GM12878 (cell line): ENCODE measurements at regions not wholly inside any gene's neighbourhood (a gene's known extent, or its start where the extent isn't known, plus 50 kb on each side); places are given as distances from the start of the nearest gene placed in this dataset.

Experiments
- BHLHE40 ChIP-seq, 2 experiments: fragments of 450-650 bp in 1 of 2; IDR thresholded peaks; 2 replicates each; pipeline ENCODE4 v1.6.1; 2011 to 2017; ENCODE audit warnings: low read depth in 2 of 2, borderline replicate concordance in 1 of 2, improper control_type of control experiment in 1 of 2, low read length in 1 of 2, mild to moderate bottlenecking in 1 of 2
- CEBPB ChIP-seq, 2 experiments: fragments of 150-350 bp in 1 of 2; IDR thresholded peaks; 2 replicates each; pipeline ENCODE4 v1.6.1; 2012 to 2014; ENCODE audit warnings: low read depth in 2 of 2, low read length in 2 of 2, borderline replicate concordance in 1 of 2, inconsistent platforms in 1 of 2
- CHD2 ChIP-seq: IDR thresholded peaks from 2 replicates; pipeline ENCODE4 v1.6.1; 2011; ENCODE audit warnings: low read depth, low read length, improper control_type of control experiment, borderline replicate concordance
- MTA3 ChIP-seq: IDR thresholded peaks from 2 replicates; pipeline ENCODE4 v1.6.1; 2012; ENCODE audit warnings: low read length, inconsistent platforms, borderline replicate concordance
- RELA ChIP-seq: fragments of 450-650 bp; IDR thresholded peaks from 2 replicates; pipeline ENCODE4 v1.8.0; 2014; ENCODE audit warnings: borderline replicate concordance; ENCODE audit not compliant: partially characterized antibody
- RUNX3 ChIP-seq: IDR thresholded peaks from 2 replicates; pipeline ENCODE4 v1.6.1; 2012; ENCODE audit warnings: low read length, inconsistent platforms
- SUZ12 ChIP-seq: fragments of 200-600 bp; sonication (generic); IDR thresholded peaks from one replicate; pipeline ENCODE4 v1.6.1; 2018; ENCODE audit warnings: antibody characterized with exemption, mild to moderate bottlenecking; ENCODE audit not compliant: unreplicated experiment
- ZNF274 ChIP-seq: IDR thresholded peaks from one replicate; pipeline ENCODE4 v1.8.0; 2011; ENCODE audit not compliant: insufficient read length, insufficient read depth
- TF ChIP-seq, protein P1 (sequence below): IDR thresholded peaks from 2 replicates; pipeline ENCODE4 v1.6.1; 2011; ENCODE audit warnings: low read depth, low read length, improper control_type of control experiment, borderline replicate concordance
- TF ChIP-seq, protein P2 (sequence below): fragments of 450-650 bp; IDR thresholded peaks from 2 replicates; pipeline ENCODE4 v1.6.1; 2017; ENCODE audit warnings: mild to moderate bottlenecking
- TF ChIP-seq, protein P3 (sequence below): fragments of 450-650 bp; IDR thresholded peaks from 2 replicates; pipeline ENCODE4 v1.6.1; 2018; ENCODE audit warnings: borderline replicate concordance, mild to moderate bottlenecking; ENCODE audit not compliant: partially characterized antibody
- TF ChIP-seq, protein P4 (sequence below): fragments of 450-650 bp; IDR thresholded peaks from 2 replicates; pipeline ENCODE4 v1.6.1; 2014; ENCODE audit warnings: mild to moderate bottlenecking
- TF ChIP-seq, protein P5 (sequence below): IDR thresholded peaks from 2 replicates; pipeline ENCODE4 v1.6.1; 2012; ENCODE audit warnings: low read depth, low read length, improper control_type of control experiment
- TF ChIP-seq, protein P6 (sequence below): fragments of 150-350 bp; IDR thresholded peaks from 2 replicates; pipeline ENCODE4 v1.6.1; 2016; ENCODE audit warnings: low read depth, low read length
- TF ChIP-seq, protein P7 (sequence below): IDR thresholded peaks from 2 replicates; pipeline ENCODE4 v1.6.1; 2012; ENCODE audit warnings: low read length, inconsistent platforms

DNA sequence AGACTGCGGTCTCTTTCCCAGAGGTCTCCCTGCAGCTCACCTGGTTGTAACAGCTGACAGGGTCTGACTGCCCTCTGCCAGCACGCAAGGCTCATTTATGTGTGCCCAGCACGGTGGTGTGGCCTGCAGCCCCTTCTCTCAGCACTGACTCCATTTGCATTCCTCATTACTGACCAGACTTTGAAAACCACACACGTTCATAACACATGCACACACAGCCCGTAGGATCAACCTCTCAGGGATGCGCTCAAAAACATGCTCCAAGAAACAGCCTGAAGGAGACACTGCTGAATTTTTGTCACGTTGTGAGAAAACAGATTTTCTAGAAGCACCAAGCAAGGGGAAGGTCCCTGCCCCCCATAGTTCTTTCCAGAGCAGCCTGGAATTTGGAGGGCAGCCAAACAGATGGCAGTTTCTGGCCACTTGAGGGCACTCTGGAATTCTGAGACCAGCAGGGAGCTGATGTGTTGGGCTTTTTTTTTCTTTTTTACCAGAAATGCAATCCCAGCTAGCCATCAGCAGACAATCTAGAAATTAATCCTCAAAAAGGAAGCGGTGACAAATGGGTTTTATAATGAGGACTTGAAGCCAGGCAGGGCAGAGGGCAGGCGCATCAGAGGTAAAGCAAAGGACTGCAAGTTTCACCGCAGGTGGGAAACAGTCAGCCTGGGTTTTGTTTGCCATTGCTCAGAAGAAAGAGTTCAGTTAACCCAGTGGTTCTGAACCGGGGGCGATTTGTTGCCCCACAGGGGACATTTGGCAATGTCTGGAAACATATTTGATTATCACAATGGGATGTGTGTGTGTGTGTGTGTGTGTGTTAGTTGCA, 170.5 kb upstream of the PROK2 start (continued):
- TF ChIP-seq, protein P1, sequence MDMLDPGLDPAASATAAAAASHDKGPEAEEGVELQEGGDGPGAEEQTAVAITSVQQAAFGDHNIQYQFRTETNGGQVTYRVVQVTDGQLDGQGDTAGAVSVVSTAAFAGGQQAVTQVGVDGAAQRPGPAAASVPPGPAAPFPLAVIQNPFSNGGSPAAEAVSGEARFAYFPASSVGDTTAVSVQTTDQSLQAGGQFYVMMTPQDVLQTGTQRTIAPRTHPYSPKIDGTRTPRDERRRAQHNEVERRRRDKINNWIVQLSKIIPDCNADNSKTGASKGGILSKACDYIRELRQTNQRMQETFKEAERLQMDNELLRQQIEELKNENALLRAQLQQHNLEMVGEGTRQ: no peak
- TF ChIP-seq, protein P2, sequence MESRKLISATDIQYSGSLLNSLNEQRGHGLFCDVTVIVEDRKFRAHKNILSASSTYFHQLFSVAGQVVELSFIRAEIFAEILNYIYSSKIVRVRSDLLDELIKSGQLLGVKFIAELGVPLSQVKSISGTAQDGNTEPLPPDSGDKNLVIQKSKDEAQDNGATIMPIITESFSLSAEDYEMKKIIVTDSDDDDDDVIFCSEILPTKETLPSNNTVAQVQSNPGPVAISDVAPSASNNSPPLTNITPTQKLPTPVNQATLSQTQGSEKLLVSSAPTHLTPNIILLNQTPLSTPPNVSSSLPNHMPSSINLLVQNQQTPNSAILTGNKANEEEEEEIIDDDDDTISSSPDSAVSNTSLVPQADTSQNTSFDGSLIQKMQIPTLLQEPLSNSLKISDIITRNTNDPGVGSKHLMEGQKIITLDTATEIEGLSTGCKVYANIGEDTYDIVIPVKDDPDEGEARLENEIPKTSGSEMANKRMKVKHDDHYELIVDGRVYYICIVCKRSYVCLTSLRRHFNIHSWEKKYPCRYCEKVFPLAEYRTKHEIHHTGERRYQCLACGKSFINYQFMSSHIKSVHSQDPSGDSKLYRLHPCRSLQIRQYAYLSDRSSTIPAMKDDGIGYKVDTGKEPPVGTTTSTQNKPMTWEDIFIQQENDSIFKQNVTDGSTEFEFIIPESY: no peak
- TF ChIP-seq, protein P3, sequence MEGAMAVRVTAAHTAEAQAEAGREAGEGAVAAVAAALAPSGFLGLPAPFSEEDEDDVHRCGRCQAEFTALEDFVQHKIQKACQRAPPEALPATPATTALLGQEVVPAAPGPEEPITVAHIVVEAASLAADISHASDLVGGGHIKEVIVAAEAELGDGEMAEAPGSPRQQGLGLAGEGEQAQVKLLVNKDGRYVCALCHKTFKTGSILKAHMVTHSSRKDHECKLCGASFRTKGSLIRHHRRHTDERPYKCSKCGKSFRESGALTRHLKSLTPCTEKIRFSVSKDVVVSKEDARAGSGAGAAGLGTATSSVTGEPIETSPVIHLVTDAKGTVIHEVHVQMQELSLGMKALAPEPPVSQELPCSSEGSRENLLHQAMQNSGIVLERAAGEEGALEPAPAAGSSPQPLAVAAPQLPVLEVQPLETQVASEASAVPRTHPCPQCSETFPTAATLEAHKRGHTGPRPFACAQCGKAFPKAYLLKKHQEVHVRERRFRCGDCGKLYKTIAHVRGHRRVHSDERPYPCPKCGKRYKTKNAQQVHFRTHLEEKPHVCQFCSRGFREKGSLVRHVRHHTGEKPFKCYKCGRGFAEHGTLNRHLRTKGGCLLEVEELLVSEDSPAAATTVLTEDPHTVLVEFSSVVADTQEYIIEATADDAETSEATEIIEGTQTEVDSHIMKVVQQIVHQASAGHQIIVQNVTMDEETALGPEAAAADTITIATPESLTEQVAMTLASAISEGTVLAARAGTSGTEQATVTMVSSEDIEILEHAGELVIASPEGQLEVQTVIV: no peak
- TF ChIP-seq SUZ12 (no peak), ZNF274 (no peak), CHD2 (no peak), MTA3 (no peak), RUNX3 (no peak; the same call in 1 of the 2 replicates), BHLHE40 (IDR thresholded peaks at IDR 0.05; ENCODE audit: borderline replicate concordance in 1 of 2, low read depth in 2 of 2, low read length in 1 of 2) (no peak), CEBPB (IDR thresholded peaks at IDR 0.05; ENCODE audit: borderline replicate concordance in 1 of 2, low read depth in 2 of 2, low read length in 2 of 2) (no peak), RELA (no peak)
- TF ChIP-seq, protein P4, sequence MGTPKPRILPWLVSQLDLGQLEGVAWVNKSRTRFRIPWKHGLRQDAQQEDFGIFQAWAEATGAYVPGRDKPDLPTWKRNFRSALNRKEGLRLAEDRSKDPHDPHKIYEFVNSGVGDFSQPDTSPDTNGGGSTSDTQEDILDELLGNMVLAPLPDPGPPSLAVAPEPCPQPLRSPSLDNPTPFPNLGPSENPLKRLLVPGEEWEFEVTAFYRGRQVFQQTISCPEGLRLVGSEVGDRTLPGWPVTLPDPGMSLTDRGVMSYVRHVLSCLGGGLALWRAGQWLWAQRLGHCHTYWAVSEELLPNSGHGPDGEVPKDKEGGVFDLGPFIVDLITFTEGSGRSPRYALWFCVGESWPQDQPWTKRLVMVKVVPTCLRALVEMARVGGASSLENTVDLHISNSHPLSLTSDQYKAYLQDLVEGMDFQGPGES: no peak
- TF ChIP-seq, protein P5, sequence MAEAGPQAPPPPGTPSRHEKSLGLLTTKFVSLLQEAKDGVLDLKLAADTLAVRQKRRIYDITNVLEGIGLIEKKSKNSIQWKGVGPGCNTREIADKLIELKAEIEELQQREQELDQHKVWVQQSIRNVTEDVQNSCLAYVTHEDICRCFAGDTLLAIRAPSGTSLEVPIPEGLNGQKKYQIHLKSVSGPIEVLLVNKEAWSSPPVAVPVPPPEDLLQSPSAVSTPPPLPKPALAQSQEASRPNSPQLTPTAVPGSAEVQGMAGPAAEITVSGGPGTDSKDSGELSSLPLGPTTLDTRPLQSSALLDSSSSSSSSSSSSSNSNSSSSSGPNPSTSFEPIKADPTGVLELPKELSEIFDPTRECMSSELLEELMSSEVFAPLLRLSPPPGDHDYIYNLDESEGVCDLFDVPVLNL: no peak
- TF ChIP-seq, protein P6, sequence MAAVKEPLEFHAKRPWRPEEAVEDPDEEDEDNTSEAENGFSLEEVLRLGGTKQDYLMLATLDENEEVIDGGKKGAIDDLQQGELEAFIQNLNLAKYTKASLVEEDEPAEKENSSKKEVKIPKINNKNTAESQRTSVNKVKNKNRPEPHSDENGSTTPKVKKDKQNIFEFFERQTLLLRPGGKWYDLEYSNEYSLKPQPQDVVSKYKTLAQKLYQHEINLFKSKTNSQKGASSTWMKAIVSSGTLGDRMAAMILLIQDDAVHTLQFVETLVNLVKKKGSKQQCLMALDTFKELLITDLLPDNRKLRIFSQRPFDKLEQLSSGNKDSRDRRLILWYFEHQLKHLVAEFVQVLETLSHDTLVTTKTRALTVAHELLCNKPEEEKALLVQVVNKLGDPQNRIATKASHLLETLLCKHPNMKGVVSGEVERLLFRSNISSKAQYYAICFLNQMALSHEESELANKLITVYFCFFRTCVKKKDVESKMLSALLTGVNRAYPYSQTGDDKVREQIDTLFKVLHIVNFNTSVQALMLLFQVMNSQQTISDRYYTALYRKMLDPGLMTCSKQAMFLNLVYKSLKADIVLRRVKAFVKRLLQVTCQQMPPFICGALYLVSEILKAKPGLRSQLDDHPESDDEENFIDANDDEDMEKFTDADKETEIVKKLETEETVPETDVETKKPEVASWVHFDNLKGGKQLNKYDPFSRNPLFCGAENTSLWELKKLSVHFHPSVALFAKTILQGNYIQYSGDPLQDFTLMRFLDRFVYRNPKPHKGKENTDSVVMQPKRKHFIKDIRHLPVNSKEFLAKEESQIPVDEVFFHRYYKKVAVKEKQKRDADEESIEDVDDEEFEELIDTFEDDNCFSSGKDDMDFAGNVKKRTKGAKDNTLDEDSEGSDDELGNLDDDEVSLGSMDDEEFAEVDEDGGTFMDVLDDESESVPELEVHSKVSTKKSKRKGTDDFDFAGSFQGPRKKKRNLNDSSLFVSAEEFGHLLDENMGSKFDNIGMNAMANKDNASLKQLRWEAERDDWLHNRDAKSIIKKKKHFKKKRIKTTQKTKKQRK: no peak
- TF ChIP-seq, protein P7, sequence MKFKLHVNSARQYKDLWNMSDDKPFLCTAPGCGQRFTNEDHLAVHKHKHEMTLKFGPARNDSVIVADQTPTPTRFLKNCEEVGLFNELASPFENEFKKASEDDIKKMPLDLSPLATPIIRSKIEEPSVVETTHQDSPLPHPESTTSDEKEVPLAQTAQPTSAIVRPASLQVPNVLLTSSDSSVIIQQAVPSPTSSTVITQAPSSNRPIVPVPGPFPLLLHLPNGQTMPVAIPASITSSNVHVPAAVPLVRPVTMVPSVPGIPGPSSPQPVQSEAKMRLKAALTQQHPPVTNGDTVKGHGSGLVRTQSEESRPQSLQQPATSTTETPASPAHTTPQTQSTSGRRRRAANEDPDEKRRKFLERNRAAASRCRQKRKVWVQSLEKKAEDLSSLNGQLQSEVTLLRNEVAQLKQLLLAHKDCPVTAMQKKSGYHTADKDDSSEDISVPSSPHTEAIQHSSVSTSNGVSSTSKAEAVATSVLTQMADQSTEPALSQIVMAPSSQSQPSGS: no peak
